ENCODE measurements at regions not wholly inside any gene's neighbourhood (a gene's known extent, or its start where the extent isn't known, plus 50 kb on each side); places are given as distances from the start of the nearest gene placed in this dataset.

DNA sequence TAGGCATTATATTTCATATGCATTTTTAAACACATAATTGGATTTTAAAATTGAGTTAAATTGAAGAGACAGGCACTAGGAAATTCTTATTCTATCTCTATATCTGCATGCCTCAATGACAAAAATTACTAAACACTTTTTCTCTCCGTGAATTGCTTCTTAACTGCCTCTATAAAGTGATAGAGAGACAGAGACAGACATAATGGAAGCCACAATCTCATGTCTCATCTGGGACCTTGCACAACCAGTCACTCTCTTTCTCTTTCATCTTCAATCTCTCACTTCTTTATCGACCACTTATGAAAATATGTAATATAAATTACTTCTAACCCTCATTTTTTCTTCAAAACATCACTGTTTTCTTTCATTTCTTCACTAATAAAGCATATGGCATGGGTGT is 238.9 kb upstream of the ZNF804A start:
- TF ChIP-seq, protein P1, sequence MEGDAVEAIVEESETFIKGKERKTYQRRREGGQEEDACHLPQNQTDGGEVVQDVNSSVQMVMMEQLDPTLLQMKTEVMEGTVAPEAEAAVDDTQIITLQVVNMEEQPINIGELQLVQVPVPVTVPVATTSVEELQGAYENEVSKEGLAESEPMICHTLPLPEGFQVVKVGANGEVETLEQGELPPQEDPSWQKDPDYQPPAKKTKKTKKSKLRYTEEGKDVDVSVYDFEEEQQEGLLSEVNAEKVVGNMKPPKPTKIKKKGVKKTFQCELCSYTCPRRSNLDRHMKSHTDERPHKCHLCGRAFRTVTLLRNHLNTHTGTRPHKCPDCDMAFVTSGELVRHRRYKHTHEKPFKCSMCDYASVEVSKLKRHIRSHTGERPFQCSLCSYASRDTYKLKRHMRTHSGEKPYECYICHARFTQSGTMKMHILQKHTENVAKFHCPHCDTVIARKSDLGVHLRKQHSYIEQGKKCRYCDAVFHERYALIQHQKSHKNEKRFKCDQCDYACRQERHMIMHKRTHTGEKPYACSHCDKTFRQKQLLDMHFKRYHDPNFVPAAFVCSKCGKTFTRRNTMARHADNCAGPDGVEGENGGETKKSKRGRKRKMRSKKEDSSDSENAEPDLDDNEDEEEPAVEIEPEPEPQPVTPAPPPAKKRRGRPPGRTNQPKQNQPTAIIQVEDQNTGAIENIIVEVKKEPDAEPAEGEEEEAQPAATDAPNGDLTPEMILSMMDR (IDR thresholded peaks at IDR 0.05; ENCODE audit: poor library complexity, severe bottlenecking): no peak
- TF ChIP-seq, protein P2, sequence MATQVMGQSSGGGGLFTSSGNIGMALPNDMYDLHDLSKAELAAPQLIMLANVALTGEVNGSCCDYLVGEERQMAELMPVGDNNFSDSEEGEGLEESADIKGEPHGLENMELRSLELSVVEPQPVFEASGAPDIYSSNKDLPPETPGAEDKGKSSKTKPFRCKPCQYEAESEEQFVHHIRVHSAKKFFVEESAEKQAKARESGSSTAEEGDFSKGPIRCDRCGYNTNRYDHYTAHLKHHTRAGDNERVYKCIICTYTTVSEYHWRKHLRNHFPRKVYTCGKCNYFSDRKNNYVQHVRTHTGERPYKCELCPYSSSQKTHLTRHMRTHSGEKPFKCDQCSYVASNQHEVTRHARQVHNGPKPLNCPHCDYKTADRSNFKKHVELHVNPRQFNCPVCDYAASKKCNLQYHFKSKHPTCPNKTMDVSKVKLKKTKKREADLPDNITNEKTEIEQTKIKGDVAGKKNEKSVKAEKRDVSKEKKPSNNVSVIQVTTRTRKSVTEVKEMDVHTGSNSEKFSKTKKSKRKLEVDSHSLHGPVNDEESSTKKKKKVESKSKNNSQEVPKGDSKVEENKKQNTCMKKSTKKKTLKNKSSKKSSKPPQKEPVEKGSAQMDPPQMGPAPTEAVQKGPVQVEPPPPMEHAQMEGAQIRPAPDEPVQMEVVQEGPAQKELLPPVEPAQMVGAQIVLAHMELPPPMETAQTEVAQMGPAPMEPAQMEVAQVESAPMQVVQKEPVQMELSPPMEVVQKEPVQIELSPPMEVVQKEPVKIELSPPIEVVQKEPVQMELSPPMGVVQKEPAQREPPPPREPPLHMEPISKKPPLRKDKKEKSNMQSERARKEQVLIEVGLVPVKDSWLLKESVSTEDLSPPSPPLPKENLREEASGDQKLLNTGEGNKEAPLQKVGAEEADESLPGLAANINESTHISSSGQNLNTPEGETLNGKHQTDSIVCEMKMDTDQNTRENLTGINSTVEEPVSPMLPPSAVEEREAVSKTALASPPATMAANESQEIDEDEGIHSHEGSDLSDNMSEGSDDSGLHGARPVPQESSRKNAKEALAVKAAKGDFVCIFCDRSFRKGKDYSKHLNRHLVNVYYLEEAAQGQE (IDR thresholded peaks at IDR 0.05; ENCODE audit: borderline replicate concordance): no peak
- TF ChIP-seq EZH2 (IDR thresholded peaks at IDR 0.05; ENCODE audit: borderline replicate concordance, insufficient read depth, low read length, poor library complexity, severe bottlenecking): no peak
